NCI-H2171 treated with DMSO at 0.1 percent for 48 hours (cell line): ENCODE measurements at regions not wholly inside any gene's neighbourhood (a gene's known extent, or its start where the extent isn't known, plus 50 kb on each side); places are given as distances from the start of the nearest gene placed in this dataset.

Experiments
- DNase-seq: peaks from one replicate; lab custom pipeline; 2025; lab: John Stamatoyannopoulos, UW

GRCh38 chr16:73355981-73356380 is 308.1 kb upstream of the ZFHX3 start:
- DNase-seq: no peak

GRCh38 chr16:73354434-73354833 is 306.5 kb upstream of the ZFHX3 start:
- no peak for DNase-seq

DNA sequence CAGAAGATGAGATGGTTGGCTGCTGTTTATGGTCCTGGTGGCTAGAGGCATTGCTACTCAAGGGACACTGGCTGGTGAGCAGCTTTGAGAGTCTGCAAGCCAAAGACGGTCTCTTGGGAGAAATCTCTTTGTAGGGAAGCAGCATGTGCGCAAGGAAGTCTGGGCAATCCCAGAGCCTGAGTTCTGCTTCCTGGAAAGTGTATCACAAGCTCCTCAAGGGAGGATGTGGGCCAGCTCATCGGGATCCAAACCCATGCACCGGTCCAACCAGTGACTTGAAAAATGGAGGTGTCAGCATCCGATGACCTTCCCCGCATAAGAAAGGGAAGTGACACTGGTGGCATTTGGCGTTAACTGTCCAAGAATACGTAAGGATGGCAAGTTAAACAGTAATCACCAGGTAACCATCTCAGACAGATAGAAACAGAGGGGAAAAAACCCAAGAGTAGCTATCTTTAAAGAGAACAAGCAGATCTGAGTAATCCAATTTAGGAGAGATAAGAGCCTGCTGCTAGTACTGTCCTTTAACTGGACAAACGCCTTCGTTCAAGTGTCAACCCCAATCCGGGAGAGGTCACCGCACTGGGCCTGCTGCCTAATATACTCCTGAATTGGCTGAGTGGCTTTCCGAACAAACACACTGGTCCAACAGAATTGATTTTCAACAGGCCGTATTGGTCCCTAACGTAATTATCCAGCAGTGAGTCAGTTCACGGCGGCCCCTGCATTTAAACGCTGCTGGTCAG is 303.0 kb upstream of the ZFHX3 start:
- DNase-seq: no peak

- no peak for DNase-seq
These were observed 299.8 kb upstream of the ZFHX3 start for GRCh38 chr16:73347500-73348375.

GRCh38 chr16:73339821-73340220 is 291.9 kb upstream of the ZFHX3 start:
- DNase-seq: no peak

DNA sequence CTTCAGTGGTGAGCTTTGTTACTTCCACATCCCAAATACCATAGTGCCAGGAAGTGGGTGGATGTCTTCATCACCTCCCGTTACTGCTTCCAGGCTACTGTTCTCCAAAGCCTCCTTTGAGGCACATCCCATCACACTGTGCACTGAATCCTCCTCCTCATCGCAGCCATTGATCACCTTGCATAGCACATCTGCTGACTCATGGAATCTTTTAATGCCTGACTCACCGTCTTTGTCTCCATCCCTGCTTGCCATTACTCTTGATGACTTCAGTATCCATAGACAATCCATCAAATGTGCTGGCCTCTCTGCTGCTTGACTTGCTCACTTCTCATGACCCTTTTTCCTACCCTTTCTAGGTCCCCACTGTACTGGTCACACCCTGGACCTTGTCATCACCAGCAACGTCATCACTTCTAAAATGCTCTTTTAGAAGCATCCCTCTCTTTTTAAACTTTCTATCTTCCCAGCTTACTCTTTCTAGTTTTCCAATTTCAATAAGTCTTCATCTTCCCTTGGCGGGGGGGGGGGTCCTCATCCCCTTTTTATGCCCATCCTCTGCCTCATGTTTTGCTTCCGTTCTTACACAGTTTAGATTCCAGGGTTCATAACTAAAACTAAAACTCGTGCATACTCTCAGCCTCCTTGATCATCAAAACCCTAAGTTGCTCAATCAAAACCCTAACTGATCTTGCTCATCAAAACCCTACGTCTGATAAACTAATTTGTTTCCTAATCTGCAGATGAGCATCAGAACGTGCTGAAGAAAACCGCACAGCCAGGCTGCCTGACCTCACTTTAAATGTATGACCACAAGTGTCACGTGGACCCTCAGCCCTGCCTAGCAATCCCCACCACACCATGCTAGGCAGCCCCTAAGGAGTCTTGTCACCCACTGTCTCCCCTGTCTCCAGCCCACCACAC is 289.7 kb upstream of the ZFHX3 start:
- DNase-seq: no peak

DNA sequence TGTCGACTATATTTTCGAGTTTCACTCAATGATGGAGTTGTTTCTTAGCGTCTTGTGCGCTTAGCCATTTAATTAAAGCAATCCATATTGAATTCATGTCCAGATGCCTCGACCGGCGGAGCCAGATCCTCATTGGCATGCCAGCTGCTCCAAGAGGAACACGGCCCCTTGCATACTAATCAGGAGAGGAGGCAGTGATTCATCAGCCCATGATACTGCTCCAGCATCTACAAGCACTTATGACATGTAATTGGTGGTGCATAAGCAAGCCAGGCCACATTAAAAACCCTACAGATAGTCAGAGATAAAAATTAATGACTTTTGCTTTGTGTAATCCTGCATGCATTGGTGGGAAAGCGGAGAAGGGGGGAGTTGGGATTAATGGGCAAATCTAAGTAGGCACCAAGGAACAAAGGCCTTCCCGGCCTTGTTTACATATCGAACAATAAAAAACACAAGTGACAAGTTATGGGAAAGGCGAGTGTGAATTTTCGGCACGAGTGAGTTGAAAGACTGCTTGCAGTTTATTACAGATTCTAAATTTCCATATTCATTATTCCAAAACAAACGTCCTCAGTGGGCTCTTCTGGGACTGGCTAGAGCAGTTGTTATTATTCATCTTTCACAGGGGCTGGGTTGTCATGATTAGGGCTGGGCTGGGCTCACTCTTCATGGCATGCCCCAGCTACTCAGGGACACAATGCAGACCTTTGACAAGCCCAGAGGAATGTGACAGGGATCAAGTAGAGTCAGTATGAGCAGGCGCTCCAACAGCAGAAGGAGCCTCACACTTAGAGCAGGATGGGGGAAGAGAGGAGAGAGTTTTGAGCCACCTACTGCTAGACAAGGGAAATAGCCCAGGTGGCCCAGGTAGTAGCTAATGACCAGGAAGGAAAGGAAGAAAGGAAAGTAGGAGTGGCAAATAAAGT is 281.7 kb upstream of the ZFHX3 start:
- peak; percentile 10 for DNase-seq

DNA sequence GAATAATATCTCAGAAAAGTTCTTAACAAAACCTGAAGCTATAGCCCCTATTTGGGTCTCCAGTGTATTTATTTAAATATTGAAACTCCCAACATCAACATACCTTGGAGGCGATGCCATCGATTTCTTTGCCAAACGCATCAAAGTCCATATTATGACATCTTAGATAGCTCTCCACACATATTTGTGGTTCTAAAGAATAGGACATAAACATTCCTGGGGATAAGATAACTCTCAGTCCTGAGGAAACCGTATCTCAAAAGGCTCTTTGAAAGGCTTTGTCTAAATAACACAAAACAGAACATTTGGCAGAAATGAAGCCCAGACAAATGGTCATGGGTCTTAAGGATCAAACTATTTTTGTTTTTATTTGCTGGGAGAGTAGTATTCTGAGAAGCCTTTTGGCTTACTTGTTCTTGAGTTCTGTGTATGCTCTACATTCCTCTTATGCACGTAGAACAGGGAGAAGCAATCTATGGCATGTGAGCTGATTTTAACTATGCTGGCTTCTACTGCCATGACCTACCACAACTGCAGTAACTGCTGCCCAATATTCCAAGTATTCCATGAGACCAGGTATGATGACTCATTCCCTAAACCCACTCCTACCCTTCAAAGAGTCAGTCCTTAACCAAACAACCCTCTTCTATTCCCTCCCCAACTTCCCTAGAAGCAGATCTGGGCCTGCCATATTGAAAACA is 279.0 kb upstream of the ZFHX3 start:
- no peak for DNase-seq

DNA sequence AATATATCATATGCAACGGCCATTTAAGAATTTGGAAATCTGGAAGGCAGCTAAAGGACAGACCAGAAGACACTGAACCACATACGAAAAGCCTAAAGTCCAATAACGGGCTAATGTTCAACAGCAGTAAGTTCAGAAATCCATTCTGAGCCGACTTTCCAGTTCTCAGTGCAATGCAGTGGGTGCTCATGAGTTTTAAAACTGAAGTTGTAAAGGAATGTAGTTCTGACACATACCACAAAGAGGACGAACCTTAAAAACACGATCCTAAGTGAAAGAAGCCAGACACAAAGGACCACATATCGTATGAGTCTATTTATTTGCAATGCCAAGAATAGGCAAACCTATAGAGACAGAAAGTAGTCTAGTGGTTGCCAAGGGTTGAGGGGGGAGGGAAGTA is 278.3 kb upstream of the ZFHX3 start:
- no peak for DNase-seq

DNA sequence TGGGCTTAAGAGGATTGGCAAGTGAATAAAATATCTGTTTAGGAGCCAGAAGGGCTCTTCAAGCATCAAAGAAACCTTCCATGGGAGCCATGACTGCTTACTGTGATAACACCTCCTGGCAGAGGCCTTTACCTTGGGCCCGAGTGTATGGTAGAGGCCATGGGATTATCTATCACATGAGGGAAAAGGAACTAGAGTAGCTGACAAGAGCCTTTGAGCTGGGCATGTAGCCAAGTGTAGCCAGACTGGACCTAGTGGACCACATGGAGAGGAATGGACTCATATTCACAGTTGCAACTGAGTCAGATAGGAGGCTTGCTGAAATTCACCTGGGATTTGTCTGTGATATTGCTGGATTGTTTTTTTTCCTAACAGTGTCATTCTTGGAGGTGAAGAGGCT is 276.0 kb upstream of the ZFHX3 start:
- peak; percentile 1 for DNase-seq

GRCh38 chr16:73322856-73323255 is 274.9 kb upstream of the ZFHX3 start:
- DNase-seq: no peak

GRCh38 chr16:73321853-73322252 is 273.9 kb upstream of the ZFHX3 start:
- DNase-seq: no peak

DNA sequence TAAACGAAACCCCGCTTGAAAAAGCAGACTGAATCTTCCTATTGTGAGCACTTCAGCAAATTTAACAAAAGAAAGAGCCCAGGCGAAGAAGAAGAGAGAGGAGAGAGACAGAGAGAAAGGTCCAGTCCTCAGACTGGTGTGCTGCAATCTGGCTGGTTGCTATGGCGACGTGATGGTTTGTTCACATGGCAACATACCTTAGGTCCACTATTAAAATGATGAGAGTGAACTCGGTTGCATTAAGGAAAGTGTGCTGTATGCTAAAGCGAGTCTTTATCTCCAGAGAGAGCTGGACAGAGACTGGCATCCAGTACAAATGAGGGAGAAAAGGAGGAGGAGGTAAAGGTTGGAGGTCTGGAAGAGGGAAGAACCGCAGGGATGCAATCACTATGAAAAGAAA is 271.8 kb upstream of the ZFHX3 start:
- no peak for DNase-seq

DNA sequence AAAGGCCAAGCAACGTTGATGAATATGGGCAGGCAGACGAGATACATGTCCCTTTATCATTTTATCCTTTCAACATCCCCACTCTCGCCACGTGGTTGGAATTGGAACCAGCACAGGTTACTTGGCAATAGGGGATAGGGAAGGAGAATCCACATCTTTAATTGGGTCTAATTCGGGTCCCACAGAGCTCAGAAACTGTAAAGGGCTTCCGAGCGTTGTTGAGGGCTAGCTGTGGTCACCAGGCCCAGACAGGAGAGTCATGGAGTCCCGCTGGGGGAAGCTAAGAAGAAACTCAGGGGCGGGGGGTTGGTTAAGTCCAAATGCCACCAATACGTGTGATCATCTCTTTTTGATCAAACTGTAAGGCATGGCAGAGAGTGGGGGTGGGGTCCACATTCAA is 271.3 kb upstream of the ZFHX3 start:
- no peak for DNase-seq

GRCh38 chr16:73317321-73317857 is 269.5 kb upstream of the ZFHX3 start:
- no peak for DNase-seq

- DNase-seq: no peak
These were observed 267.7 kb upstream of the ZFHX3 start for GRCh38 chr16:73315645-73316044.

DNA sequence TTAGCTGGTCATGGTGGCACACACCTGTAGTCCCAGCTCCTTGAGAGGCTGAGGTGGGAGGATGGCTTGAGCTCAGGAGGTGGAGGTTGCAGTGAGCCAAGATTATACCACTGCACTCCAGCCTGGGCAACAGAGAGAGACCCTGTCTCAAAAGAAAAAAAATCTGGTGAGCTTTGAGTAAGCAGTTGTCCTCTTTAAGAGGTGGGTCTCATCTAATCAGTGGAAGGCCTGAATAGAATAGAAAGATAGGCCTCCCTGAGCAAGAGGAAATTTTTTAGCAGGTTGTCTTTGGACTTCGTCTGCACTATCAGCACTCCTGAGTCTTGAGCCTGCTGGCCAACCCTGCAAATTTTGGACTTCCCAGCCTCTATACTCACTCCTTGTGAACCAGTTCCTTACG is 266.0 kb upstream of the ZFHX3 start:
- DNase-seq: no peak

- DNase-seq: no peak
These were observed 264.2 kb upstream of the ZFHX3 start for GRCh38 chr16:73311857-73312723.

DNA sequence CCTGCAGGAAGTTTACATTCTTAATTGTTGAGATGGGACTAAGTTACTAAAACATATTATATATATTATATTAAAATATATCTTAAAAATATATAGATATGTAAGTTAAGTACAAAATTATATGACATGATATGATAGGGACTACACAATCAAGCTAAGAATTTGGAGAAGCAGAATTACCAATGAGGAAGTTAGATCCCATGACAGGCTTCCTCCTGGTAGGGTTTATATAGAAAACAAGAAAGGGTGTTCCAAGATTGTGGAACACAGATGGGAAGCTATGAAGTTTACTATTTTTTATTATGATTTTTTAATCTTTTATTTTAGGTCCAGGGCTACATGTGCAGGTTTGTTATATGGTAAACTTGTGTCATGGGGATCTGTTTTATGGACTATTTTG is 260.8 kb upstream of the ZFHX3 start:
- DNase-seq: no peak
